Hepatocyte (in vitro differentiated cells): ENCODE measurements at regions not wholly inside any gene's neighbourhood (a gene's known extent, or its start where the extent isn't known, plus 50 kb on each side); places are given as distances from the start of the nearest gene placed in this dataset.
"Not testable (repeated sequence)": the region's sequence is repeated elsewhere in the genome, so short reads cannot be mapped to it uniquely, and the experiment has no call there.

Experiments
- DNase-seq: peaks from one replicate; pipeline ENCODE4 v3.0.0-alpha.2; 2016; ENCODE audit warnings: low spot score
- H2AFZ ChIP-seq: fragments of 200-600 bp; sonication (generic); 2 replicates; pipeline ENCODE4 v1.6.0; 2016; ENCODE audit warnings: antibody characterized with exemption, mild to moderate bottlenecking
- H3K27ac ChIP-seq: fragments of 200-600 bp; sonication (generic); 2 replicates; pipeline ENCODE4 v1.5.1; 2016; ENCODE audit warnings: mild to moderate bottlenecking
- H3K27me3 ChIP-seq: fragments of 200-600 bp; sonication (generic); 2 replicates; pipeline ENCODE4 v1.6.1; 2016
- H3K36me3 ChIP-seq: fragments of 200-600 bp; sonication (generic); replicated peaks from 2 replicates; pipeline ENCODE4 v1.5.1; 2016; ENCODE audit warnings: low read depth; ENCODE audit not compliant: insufficient read depth
- H3K4me1 ChIP-seq: fragments of 200-600 bp; sonication (generic); 2 replicates; pipeline ENCODE4 v1.5.1; 2016; ENCODE audit warnings: mild to moderate bottlenecking, moderate library complexity; ENCODE audit not compliant: insufficient read depth
- H3K4me2 ChIP-seq: fragments of 200-600 bp; sonication (generic); 2 replicates; pipeline ENCODE4 v1.6.0; 2016
- H3K4me3 ChIP-seq: fragments of 200-600 bp; sonication (generic); 2 replicates; pipeline ENCODE4 v1.5.1; 2016; ENCODE audit warnings: mild to moderate bottlenecking
- H3K79me2 ChIP-seq: fragments of 200-600 bp; sonication (generic); 2 replicates; pipeline ENCODE4 v1.6.0; 2017; ENCODE audit warnings: mild to moderate bottlenecking
- H3K9me2 ChIP-seq: fragments of 200-600 bp; sonication (generic); replicated peaks from 2 replicates; pipeline ENCODE4 v1.6.0; 2017; ENCODE audit warnings: mild to moderate bottlenecking; ENCODE audit not compliant: insufficient read depth
- H3K9me3 ChIP-seq: fragments of 200-600 bp; sonication (generic); 2 replicates; pipeline ENCODE4 v1.5.1; 2016; ENCODE audit warnings: low read depth, mild to moderate bottlenecking
- H4K20me1 ChIP-seq: fragments of 200-600 bp; sonication (generic); 2 replicates; pipeline ENCODE4 v1.6.0; 2016; ENCODE audit warnings: mild to moderate bottlenecking; ENCODE audit not compliant: insufficient read depth, poor library complexity, severe bottlenecking
- EZH2 ChIP-seq: fragments of 200-600 bp; sonication (generic); IDR thresholded peaks from 2 replicates; pipeline ENCODE4 v1.6.1; 2016; ENCODE audit warnings: antibody characterized with exemption, mild to moderate bottlenecking, borderline replicate concordance
- EZH2phosphoT487 ChIP-seq: fragments of 200-600 bp; sonication (generic); IDR thresholded peaks from one replicate; pipeline ENCODE4 v1.6.1; 2018; ENCODE audit warnings: antibody characterized with exemption, mild to moderate bottlenecking, low read depth, moderate library complexity; ENCODE audit not compliant: unreplicated experiment, severe bottlenecking
- WGBS: methylation state at CpG from one replicate; pipeline ENCODE4 v1.1.6; 2016; ENCODE audit warnings: low lambda C conversion rate; ENCODE audit errors: missing lambda C conversion rate; 5-methylcytosine and 5-hydroxymethylcytosine counted together
- TF ChIP-seq, protein P1 (sequence below): fragments of 200-600 bp; sonication (generic); IDR thresholded peaks from 2 replicates; pipeline ENCODE4 v1.5.1; 2016; ENCODE audit warnings: antibody characterized with exemption, mild to moderate bottlenecking; ENCODE audit not compliant: poor library complexity

DNA sequence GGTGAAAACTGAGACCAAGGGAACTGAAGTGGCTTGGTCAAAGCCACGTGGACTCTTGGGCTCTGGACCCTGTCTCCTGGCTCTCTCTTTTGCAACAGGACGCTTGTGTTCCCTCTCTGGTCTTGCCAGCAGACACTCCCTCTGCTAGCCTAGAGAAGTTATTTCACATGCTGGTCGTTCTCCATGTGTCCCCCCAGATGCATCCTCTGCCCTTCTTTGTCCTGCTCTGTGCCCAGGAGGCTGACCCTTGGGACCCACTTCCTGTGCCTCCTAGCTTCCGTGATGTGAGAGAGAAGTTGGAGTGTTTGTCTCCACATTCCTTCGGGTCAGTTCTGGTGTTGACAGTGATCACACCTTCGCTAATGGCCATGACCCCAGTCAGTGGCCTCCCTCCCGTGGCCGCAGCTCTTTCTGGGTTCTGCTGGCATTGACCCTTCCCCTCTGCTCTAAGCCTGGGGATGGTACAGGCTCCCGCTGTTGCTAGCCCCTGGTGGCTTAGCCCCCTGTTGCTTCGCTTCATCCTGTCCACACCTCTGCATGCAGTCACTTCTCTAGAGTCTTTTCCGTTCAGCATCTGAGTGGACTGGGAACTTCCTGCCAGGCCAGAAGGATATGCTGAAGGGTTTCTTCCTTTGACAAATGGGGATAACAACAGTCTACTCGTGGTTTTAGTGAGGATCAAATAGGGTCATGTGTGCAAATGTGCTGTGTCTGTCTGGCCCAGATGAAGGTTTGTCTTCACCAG, 70.1 kb upstream of the BMP2 start:
- Histone ChIP-seq H3K27ac (peak overlapping the region; percentile 93), H3K9me3 (no peaks in the 10 kb centered on the region), H3K9me2 (no peaks in the 10 kb centered on the region), H3K4me1 (peaks cover 28% of the 10 kb centered on the region), H2AFZ (no peak overlapping the region), H4K20me1 (no peaks in the 10 kb centered on the region), H3K79me2 (no peaks in the 10 kb centered on the region), H3K36me3 (no peaks in the 10 kb centered on the region), H3K4me3 (no peak overlapping the region), H3K27me3 (no peaks in the 10 kb centered on the region), H3K4me2 (no peak overlapping the region)
- DNase-seq, result no peak
- whole genome bisulfite sequencing, result 78% methylated on average over 12 of the region's 12 CpGs
- no peak for TF ChIP-seq EZH2phosphoT487
- TF ChIP-seq EZH2, result no peak
- TF ChIP-seq, protein P1, sequence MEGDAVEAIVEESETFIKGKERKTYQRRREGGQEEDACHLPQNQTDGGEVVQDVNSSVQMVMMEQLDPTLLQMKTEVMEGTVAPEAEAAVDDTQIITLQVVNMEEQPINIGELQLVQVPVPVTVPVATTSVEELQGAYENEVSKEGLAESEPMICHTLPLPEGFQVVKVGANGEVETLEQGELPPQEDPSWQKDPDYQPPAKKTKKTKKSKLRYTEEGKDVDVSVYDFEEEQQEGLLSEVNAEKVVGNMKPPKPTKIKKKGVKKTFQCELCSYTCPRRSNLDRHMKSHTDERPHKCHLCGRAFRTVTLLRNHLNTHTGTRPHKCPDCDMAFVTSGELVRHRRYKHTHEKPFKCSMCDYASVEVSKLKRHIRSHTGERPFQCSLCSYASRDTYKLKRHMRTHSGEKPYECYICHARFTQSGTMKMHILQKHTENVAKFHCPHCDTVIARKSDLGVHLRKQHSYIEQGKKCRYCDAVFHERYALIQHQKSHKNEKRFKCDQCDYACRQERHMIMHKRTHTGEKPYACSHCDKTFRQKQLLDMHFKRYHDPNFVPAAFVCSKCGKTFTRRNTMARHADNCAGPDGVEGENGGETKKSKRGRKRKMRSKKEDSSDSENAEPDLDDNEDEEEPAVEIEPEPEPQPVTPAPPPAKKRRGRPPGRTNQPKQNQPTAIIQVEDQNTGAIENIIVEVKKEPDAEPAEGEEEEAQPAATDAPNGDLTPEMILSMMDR, result no peak

DNA sequence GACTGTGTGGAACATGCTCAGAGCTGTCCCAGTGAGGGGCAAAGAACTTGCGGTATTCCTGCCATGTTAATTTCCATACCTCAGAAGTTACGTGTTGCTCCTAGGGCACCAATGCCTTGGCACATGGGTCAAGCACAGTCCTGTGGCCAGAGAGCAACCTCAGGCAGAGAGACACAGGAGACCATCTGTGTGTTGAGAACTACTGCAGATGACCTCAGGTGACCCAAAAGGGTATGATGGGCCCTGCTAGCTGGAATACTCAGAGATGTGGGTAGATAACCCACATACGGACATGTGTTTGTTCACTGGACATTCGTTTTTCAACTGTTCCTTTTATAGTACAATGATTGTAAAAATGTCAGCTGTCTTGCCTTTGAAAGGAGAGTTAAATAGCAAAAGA, 71.5 kb upstream of the BMP2 start:
- Histone ChIP-seq H3K27me3 (no peaks in the 10 kb centered on the region), H2AFZ (no peak overlapping the region), H3K4me2 (no peak overlapping the region), H3K4me1 (peaks cover 31% of the 10 kb centered on the region), H3K4me3 (no peak overlapping the region), H3K9me2 (no peaks in the 10 kb centered on the region), H3K79me2 (no peaks in the 10 kb centered on the region), H3K27ac (no peak overlapping the region), H4K20me1 (no peaks in the 10 kb centered on the region), H3K9me3 (no peaks in the 10 kb centered on the region), H3K36me3 (no peaks in the 10 kb centered on the region)
- no peak for DNase-seq
- TF ChIP-seq EZH2, result no peak
- TF ChIP-seq, protein P1, result no peak
- TF ChIP-seq EZH2phosphoT487, result no peak
- 81% methylated on average over 4 of the region's 4 CpGs for WGBS

DNA sequence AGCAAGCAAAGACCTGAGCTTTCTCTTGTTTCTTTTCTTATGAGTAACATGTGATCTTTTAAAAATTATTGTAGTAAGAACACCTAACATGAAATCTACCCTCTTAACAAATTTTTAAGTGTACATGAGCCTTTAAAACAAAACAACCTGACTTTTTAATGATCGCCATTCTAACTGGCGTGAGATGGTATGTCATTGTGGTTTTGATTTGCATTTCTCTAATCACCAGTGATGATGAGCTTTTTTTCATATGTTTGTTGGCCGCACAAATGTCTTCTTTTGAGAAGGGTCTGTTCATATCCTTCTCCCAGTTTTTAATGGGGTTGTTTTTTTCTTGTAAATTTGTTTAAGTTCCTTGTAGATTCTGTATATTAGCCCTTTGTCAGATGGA, 73.7 kb upstream of the BMP2 start:
- H3K36me3 ChIP-seq, DNase-seq, H3K79me2 ChIP-seq, H4K20me1 ChIP-seq, H3K27me3 ChIP-seq, H3K9me2 ChIP-seq, H2AFZ ChIP-seq, H3K9me3 ChIP-seq, H3K4me3 ChIP-seq, H3K4me2 ChIP-seq: not testable (repeated sequence)
- 96% methylated on average over 3 of the region's 3 CpGs for WGBS
- peak overlapping the region; percentile 89 for H3K27ac ChIP-seq
- peaks cover 31% of the 10 kb centered on the region for H3K4me1 ChIP-seq

DNA sequence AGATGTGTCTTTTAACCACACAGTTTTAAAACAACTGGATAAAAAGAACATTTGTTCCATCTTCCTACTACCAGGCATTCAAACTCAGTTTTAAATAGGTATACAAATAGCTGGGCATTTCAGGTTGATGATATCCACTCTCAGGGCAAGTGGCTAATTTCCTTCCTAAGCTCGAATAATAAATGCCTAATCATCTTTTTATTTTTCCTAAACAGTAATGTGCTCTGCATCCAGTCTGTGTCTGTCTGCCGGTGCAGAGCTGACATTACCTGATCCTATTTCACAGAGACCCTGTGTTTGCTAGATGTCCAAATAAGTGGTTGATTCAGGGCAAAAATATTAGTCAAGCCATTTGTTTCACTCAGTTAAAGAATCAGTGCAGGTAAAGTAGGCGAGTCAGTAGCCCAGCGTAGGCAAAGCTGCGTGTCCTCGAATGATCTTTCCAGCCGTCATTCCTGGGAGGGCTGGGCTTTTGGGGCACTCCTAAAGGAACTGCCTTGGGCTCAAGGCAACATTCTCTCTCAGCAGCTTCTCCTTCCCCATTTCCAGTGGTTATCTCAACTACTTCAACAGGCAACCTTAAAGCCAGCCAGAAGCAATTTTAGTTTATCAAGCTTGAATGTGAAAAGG, 74.2 kb upstream of the BMP2 start:
- no peak overlapping the region for H2AFZ ChIP-seq

More for the DNA sequence above, 74.2 kb upstream of the BMP2 start:
- H3K27ac ChIP-seq, result peak overlapping the region; percentile 89
- H3K4me2 ChIP-seq, result no peak overlapping the region
- no peaks in the 10 kb centered on the region for H3K36me3 ChIP-seq
- TF ChIP-seq, protein P1, result no peak
- TF ChIP-seq EZH2phosphoT487 (no peak), EZH2 (no peak)
- H3K4me3 ChIP-seq, result no peak overlapping the region
- H3K79me2 ChIP-seq, result no peaks in the 10 kb centered on the region
- no peaks in the 10 kb centered on the region for H3K9me3 ChIP-seq
- H3K4me1 ChIP-seq, result peaks cover 31% of the 10 kb centered on the region
- H4K20me1 ChIP-seq, result no peaks in the 10 kb centered on the region
- H3K27me3 ChIP-seq, result no peaks in the 10 kb centered on the region
- no peaks in the 10 kb centered on the region for H3K9me2 ChIP-seq
- WGBS, result 70% methylated on average over 7 of the region's 7 CpGs
- no peak for DNase-seq
